NCI-H1436 treated with DMSO at 0.1 percent for 48 hours (cell line): ENCODE measurements at regions not wholly inside any gene's neighbourhood (a gene's known extent, or its start where the extent isn't known, plus 50 kb on each side); places are given as distances from the start of the nearest gene placed in this dataset.

ENCODE experiments used
- DNase-seq: peaks from one replicate; lab custom pipeline; 2025; lab: John Stamatoyannopoulos, UW

- DNase-seq = no peak
These were observed 2275.0 kb upstream of the PCDH20 start for GRCh38 chr13:63690672-63691071.

GRCh38 chr13:63684822-63685221, 2269.2 kb upstream of the PCDH20 start:
- no peak for DNase-seq

DNA sequence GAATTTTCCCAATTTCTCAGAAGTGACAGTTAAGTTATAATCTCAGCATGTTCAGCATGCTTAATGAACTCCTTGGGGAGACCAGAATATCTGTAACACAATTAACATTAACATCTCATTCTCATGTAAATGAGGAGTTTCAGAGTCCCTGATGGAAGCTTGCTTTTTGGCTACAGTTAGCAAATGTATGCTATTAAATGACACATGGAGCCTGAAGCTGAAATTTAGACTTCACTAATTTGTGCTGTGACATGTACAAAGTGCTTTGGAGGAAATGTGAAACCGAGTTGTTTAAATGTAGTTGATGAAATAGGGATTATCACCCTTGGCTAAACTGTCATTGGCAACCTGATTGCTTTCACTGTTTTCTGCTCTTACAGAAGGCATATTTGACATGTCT, 2265.1 kb upstream of the PCDH20 start:
- peak; percentile 42 for DNase-seq

- DNase-seq = no peak
These were observed 2255.6 kb upstream of the PCDH20 start for GRCh38 chr13:63671296-63671695.

GRCh38 chr13:63651394-63651793, 2235.7 kb upstream of the PCDH20 start:
- no peak for DNase-seq

- no peak for DNase-seq
These were observed 2227.9 kb upstream of the PCDH20 start for GRCh38 chr13:63643543-63643942.

DNA sequence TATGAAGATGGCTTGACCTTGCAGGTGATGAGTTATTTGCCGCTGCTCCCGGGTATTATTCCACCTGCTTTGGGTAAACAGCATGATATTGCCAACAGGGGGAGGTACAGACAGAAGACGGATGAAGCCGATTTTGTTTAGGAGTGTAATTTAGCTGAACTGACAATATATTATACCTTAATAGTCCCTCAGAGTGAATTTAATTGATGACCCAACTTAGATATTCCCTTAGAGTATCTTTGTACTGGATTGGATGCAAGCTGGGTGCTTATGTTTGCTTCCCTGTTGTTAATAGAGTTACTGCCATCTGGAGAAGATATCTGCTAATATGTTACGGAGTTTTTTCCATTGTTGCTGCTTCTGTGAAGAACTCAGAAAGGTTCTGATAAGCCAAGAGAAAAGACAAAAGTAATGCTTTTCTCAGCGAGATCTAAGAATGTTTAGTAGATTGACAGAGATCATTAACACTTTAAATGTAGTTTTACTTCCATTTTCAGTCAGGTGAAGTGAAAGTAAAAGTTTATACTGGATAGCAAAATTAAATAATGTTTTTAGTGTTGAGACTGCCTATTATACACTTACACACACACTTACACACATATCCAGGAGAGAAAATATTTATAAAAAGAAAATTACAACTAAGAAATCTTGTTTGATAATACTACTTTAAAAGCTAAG, 2220.8 kb upstream of the PCDH20 start:
- peak; percentile 3 for DNase-seq

DNA sequence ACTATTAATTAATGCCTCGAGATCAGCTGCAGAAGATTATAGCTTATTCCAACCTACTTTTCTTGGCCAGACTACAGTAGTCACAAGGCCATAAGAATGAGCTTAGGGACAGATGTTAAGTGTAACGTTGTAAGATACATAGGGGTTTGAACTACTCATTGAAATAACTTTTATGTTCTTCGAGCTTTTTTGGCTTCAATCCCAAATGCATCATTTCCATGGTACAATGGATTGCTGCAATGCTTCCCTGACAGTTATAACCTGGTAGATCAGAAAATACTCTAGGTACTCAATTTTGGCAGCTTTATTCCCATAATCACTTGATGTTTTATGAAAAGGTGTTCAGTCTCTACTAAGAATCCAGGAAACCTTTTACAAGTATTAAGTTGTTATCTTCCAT, 2216.7 kb upstream of the PCDH20 start:
- DNase-seq = no peak

- DNase-seq = no peak
These were observed 2215.4 kb upstream of the PCDH20 start for GRCh38 chr13:63631006-63631405.

GRCh38 chr13:63629591-63629990, 2213.9 kb upstream of the PCDH20 start:
- DNase-seq = no peak

DNA sequence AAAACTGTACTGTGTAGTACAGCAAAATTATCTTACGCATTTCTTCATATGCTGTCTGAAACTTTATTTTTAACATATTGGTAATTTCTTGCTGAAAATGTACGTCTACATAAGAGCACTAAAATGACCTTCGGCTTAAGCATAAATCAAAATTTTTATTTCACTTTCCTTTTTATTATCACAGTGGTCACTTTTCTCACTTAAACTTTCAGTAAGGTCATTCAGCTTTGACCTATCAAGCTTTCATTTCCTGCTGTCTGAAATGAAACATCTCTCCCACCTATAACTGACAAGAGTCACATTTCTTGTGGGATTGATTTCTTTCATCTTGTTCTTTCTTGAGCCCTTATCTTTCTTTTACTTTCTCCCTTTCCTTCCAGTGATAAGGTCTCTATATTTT, 2212.7 kb upstream of the PCDH20 start:
- no peak for DNase-seq

DNA sequence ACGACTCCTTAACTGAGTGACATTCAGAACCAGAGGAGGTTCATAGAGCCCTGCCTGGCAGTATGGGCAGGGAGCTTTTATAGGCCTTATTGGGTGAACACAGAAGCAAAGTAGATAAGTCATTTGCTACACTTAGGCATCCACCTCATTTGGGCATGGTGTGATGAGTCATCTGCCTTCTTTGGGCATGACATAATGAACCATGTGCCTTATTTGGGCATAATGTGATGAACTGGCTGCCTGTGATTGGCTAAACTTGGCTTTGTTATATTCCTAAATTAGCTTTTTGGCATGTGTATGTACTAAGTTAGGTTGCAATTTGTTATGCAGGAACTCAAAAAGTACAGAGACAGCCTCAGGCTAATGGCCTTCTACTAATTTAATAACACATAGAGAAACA, 2210.2 kb upstream of the PCDH20 start:
- DNase-seq = no peak

DNA sequence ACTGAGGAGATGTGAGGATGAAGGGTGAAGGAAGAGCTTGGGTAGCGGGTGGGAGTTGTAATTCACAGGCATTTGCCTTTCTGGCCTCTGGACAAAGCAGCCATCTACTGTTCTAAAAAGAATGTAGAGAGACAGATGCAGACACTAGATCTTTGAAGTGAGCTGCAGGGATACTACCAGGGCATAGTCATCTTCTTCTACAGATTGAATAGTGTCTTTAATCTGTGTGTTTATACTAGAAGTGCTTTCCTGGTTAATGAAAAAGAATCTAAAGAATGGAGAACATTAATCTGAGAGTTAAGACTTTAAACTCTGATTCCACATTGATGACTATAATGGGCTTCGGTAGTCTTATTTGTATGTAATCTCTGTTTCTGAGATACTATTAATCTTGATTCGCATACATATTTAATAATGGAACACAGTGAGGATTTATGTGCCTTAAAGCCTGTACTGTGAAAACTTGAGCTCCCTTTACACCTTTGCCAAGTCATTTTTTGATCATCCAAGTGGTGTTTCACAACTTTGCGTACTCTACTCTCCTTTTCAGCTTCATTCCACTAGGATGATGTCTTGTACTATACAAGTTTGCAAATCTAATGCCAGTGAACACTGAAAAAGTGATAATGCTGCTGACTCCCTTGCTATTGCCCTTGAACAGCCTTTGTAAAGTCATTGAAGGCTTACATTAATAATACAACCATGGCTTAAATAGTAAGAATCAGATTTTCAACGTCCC, 2199.4 kb upstream of the PCDH20 start:
- no peak for DNase-seq

DNA sequence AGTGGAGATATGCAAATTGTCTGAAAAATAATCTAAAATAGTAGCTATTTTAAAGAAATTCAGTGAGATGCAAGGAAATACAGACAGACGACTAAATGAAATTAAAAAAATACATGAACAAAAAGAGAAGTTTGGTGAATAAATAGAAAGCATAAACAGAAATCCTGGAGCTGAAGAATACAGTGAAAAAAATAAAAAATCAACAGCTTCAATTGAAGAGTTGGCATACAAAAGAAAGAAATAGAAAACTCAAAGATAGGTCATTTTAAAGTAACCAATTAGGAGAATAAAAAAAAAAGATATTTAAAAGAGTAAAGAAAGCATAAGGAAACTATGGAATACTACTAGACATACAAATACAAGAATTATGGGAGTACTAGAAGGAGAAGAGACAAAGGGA, 2191.5 kb upstream of the PCDH20 start:
- no peak for DNase-seq

GRCh38 chr13:63605962-63606361, 2190.3 kb upstream of the PCDH20 start:
- no peak for DNase-seq

DNA sequence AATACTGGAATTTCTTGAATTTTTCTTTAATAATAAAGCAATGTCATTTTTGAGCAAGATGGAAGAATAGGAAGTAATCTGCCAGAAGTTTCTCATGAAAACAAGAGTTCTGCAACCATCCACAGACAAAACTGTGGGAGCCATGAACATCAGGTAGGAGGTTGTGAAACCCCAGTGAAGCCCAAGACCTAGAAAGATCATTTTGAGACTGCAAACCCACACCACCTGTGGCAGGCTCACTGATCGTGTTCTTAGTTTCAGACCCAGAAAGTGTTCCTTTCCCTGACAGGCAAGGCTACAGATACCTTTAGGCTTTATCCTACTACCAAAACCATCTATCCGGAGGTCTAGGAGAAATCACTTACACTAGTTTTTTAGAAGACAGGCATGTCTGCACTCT, 2189.8 kb upstream of the PCDH20 start:
- DNase-seq = no peak

GRCh38 chr13:63595811-63596210, 2180.2 kb upstream of the PCDH20 start:
- no peak for DNase-seq

DNA sequence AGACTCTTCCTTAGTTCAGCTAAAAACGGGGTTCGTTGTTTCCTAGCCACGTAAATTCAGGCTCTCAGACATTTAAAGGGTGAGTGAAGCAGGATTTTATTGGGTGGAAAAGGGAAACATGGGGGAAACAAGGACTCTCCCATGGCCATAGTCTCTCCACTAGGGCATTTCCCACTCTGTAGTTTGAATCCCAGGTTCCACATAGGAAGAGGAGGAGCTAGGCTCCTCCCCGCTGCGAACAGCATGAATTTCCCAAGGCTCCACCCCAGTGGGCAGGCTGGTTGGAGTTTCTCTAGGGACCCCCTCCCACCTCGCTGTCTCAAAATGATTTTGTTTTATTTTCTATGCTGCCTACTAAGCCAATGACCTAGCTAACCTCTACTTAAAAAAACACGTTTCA, 2170.8 kb upstream of the PCDH20 start:
- DNase-seq = no peak

DNA sequence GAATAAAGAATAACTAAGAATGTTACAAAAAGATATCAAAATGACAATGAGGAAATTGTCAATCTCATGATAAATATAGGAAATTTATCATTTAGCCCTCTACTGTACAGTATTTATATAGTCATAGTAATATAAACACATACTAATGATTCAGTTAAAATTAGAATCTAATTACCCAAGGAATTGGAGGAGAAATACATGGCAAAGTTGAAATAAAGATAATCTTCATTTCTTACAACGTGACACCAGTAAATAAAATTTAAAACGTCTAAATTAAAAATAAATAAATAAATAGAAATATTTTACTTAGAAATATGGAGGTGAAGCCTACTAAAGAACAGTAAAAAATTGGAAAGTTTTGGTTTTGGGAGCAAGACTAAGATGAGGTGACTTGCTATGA, 2163.1 kb upstream of the PCDH20 start:
- DNase-seq = no peak

DNA sequence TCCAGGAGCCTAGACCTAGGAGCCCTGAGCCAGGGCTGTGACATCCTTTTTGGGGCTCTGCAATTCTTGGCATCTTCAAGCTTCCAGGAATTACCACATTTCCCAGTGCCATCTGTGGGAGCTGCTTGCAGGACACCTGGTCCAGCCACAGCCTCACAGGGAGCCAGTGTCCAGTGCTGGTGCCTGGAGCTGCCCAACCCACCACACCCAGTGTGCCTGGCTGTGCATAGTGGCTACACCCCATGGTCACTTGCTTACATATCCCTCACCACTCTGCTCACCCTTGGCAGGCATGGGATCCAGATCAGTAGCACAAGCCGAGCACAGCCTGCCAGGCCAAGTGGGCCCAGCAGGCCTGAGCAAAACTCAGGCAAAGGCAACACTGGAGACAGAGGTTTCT, 2151.4 kb upstream of the PCDH20 start:
- no peak for DNase-seq

- DNase-seq = no peak
These were observed 2138.5 kb upstream of the PCDH20 start for GRCh38 chr13:63554157-63554556.

GRCh38 chr13:63551731-63552130, 2136.1 kb upstream of the PCDH20 start:
- no peak for DNase-seq

GRCh38 chr13:63546524-63546923, 2130.9 kb upstream of the PCDH20 start:
- no peak for DNase-seq

DNA sequence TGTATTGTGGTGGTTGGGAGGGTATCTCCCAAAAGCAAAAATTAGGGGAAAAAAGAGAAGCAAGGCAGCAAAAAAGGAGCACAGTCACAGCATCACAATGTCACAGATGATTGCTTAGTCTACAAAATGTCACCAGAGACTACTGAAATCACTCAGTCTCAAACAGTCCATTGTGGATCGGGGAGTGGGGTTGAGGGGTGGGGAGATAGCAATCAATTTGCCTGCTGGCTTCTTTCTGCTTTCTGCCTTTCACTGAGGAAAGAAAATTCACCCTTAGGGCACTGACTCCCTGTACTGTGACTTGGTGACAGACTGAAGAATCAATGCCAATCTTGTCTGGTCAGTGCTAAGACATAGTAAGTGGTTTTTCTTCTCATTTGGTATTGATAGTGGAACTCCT, 2127.1 kb upstream of the PCDH20 start:
- DNase-seq = no peak
